GM19463 (cell line): ENCODE measurements at regions not wholly inside any gene's neighbourhood (a gene's known extent, or its start where the extent isn't known, plus 50 kb on each side); places are given as distances from the start of the nearest gene placed in this dataset.
"Not testable (repeated sequence)": the region's sequence is repeated elsewhere in the genome, so short reads cannot be mapped to it uniquely, and the experiment has no call there.

ENCODE experiments used
- ATAC-seq: cut with Tn5 transposase; IDR thresholded peaks from one replicate; pipeline ENCODE4 v1.9.1; 2021; ENCODE audit warnings: mild to moderate bottlenecking, moderate library complexity; ENCODE audit not compliant: unreplicated experiment

DNA sequence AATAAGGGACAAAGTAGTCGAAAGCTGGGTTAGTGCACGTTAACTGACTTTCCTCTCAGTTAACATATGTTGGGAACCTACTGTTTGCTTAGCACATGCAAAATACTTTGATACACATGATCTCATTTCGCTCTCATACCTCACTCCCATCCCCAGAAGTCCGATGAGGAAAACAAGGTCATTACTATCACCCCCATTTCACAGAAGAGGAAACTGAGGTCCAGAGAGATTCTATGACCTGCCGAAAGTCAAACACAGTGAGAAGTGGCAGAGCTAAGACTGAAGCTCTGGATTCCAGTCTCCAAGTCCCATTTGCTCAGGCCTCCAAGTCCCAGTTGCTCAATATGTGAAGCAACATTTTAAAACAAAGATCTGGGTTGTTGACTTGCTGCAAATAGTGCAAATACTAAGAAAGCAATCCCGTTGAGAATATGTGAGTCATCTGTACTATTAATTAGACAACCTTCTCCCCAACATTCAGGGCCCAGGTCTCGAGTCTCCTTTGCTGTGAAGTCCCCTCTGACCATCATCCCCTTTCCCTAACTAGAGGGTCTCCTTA is 170.6 kb upstream of the PWP1 start:
- no peak for ATAC-seq

GRCh38 chr12:107515446-107515958 is 170.1 kb upstream of the PWP1 start:
- ATAC-seq: no peak

DNA sequence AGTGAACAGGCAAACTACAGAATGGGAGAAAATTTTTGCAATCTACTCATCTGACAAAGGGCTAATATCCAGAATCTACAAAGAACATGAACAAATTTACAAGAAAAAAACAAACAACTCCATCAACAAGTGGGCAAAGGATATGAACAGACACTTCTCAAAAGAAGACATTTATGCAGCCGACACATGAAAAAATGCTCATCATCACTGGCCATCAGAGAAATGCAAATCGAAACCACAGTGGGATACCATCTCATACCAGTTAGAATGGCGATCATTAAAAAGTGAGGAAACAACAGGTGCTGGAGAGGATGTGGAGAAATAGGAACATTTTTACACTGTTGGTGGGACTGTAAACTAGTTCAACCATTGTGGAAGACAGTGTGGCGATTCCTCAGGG is 167.8 kb upstream of the PWP1 start:
- not testable (repeated sequence) for ATAC-seq

GRCh38 chr12:107518868-107519267 is 166.7 kb upstream of the PWP1 start:
- ATAC-seq: no peak

- ATAC-seq: no peak
These were observed 165.4 kb upstream of the PWP1 start for GRCh38 chr12:107519906-107520859.

DNA sequence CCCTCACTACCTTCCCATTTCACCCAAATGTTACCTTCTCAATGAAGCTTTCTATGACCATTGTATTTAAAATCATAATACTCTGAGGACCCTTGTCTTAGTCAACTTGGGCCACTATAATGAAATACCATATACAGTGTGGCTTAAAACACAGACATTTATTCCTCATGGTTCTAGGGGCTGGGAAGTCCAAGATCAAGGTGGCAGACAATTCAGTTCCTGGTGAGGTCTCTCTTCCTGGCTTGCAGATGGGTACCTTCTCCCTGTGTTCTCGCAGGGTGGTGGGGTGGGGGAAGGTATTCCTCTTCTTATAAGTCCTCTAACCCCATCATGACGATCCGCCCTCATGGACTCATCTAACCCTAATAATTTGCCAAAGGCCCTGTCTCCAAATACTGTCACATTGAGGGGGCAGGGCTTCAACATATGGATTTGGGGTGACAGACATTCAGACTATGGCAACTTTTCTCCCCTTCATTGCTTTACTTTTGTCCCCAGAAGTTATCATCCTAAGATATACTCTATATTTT is 163.7 kb upstream of the PWP1 start:
- ATAC-seq: no peak

GRCh38 chr12:107522692-107523477 is 162.7 kb upstream of the PWP1 start:
- no peak for ATAC-seq

- ATAC-seq: no peak
These were observed 161.6 kb upstream of the PWP1 start for GRCh38 chr12:107523775-107524535.

DNA sequence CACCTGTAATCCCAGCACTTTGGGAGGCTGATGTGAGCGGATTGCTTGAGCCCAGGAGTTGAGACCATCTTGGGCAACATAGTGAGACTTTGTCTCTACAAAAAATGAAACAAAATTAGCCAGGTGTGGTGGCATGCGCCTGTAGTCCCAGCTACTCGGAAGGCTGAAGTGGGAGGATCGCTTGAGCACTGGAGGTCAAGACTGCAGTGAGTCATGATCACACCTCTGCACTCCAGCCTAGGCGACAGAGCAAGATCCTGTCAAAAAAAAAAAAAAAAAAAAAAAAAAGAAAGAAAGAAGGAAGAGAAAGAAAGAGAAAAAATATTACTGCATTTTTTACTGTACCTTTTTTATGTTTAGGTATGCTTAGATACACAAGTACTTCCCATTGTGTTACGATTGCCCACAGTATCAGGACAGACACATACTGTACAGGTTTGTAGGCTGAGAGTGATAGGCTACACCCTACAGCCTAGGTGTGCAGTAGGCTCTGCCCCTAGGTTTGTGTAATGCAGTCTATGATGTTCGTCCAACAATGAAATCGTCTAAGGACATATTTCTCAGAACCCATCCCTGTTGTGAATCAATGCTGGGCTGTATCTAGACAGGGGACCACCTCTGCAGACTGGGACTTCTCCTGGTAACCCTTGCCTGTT is 160.4 kb upstream of the PWP1 start:
- ATAC-seq: no peak

- ATAC-seq: no peak
These were observed 159.7 kb upstream of the PWP1 start for GRCh38 chr12:107525719-107526554.

GRCh38 chr12:107526555-107527180 is 158.9 kb upstream of the PWP1 start:
- no peak for ATAC-seq

GRCh38 chr12:107528731-107529365 is 156.8 kb upstream of the PWP1 start:
- no peak for ATAC-seq

GRCh38 chr12:107529991-107530390 is 155.6 kb upstream of the PWP1 start:
- ATAC-seq: no peak

- ATAC-seq: no peak
These were observed 154.9 kb upstream of the PWP1 start for GRCh38 chr12:107530701-107531100.

- ATAC-seq: no peak
These were observed 152.4 kb upstream of the PWP1 start for GRCh38 chr12:107533218-107533617.

DNA sequence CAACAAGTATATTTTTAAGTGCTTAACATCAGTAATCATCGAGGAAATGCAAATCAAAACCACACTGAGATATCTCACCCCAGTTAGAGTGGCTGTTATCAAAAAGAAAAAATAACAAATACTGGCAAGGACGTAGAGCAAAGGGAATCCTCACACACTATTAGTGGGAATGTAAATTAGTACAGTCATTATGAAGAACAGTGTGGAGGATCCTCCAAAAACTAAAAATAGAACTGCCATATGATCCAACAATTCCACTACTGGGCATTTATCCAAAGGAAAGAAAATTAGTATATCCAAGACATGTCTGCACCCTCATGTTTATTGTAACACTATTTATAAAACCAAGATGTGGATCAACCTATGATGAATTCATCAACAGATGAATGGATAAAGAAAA is 149.0 kb upstream of the PWP1 start:
- no peak for ATAC-seq

DNA sequence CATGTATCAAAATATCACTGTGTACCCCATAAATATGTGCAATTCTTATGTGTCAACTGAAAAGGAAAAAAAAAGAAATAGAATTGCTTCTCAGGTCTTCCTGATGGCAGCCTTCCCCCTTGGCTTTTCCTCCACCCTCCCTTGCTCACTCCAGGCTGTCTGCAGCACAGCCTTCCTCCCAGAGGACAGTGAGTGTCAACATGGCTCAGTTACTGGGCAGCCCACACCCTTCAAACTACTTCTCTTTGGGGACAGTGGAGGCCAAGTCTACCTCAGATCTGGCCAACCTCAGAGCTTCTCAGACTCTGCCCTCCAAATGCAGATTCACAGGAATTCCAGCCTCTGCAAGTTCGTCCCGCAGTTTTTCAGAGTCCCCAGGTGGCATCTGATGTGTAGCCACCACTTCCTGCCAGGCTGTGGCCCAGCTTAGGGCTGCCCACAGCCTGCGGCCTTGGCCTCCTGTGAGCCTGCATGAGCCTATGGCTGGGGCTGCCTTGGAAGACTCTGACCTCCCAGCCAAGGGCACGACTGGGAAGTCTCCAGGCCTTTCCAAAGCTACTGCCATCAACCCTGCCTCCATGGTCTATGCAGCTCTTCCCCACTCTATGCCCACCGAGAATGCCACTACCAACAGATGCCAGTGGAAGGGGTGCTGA is 148.0 kb upstream of the PWP1 start:
- ATAC-seq: no peak
